ENCODE measurements at regions not wholly inside any gene's neighbourhood (a gene's known extent, or its start where the extent isn't known, plus 50 kb on each side); places are given as distances from the start of the nearest gene placed in this dataset.
"Not testable (repeated sequence)": the region's sequence is repeated elsewhere in the genome, so short reads cannot be mapped to it uniquely, and the experiment has no call there.

DNA sequence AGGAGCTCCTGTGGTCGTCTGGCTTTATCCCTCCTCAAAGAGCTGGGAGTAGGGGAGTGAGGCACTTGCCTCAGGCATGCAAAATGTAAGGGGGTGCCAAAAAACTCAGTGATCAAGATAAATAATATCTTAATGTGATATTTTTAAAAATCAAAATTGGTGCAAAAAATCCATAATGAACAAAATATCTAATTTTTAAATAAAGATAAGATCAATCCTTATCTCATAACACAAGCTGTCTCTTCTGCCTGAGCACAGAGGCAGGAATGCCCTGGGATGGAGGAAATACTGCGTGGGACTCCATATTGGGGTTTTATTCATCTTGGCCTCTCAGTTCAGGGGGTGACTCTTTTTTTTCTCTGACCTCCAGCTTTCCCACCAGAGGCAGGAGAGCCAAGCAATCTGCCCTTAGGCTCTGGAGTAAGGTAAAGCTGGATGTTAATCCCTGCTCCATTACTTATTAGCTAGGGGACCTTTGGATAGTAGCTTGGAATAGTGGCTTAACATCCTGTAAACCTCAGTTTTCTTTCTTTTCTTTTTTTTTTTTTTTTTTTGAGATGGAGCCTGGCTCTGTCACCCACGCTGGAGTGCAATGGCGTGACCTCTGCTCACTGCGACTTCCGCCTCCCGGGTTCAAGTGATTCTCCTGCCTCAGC, 77.3 kb upstream of the NFASC start:
- Histone ChIP-seq H3K4me1 (no peaks in the 10 kb centered on the region), H3K27me3 (no peaks in the 10 kb centered on the region), H3K4me3 (no peak overlapping the region), H3K36me3 (no peaks in the 10 kb centered on the region), H3K9me3 (no peaks in the 10 kb centered on the region), H3K27ac (no peak overlapping the region)
- TF ChIP-seq CTCF (IDR thresholded peaks at IDR 0.05) = no peak
- no peak for DNase-seq (ENCODE audit: low spot score)

DNA sequence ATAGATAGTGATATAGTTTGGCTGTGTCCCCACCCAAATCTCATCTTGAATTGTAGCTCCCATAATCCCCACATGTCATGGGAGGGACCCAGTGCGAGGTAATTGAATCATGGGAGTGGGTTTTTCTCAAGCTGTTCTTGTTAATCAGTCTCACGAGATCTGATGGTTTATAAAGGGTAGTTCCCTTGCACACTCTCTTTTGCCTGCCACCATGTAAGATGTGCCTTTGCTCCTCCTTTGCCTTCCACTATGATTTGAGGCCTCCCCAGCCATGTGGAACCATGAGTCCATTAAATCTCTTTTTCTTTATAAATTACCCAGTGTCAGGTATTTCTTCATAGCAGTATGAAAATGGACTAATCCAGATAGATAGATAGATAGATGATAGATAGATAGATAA, 73.8 kb upstream of the NFASC start:
- not testable (repeated sequence) for H3K4me3 ChIP-seq; DNase-seq (ENCODE audit: low spot score); H3K4me1 ChIP-seq; H3K27me3 ChIP-seq; H3K36me3 ChIP-seq; H3K9me3 ChIP-seq; H3K27ac ChIP-seq

GRCh38 chr1:204797401-204797800, 73.3 kb upstream of the NFASC start:
- Histone ChIP-seq H3K4me3 (no peak overlapping the region), H3K4me1 (no peaks in the 10 kb centered on the region), H3K27ac (no peak overlapping the region), H3K36me3 (no peaks in the 10 kb centered on the region), H3K27me3 (no peaks in the 10 kb centered on the region), H3K9me3 (no peaks in the 10 kb centered on the region)
- DNase-seq (ENCODE audit: low spot score) = no peak
- TF ChIP-seq CTCF (IDR thresholded peaks at IDR 0.05) = no peak

- H3K27ac ChIP-seq = no peak overlapping the region
- H3K4me3 ChIP-seq = no peak overlapping the region
- TF ChIP-seq CTCF (IDR thresholded peaks at IDR 0.05) = no peak
- no peaks in the 10 kb centered on the region for H3K27me3 ChIP-seq
- DNase-seq (ENCODE audit: low spot score) = no peak
- no peaks in the 10 kb centered on the region for H3K36me3 ChIP-seq
- H3K9me3 ChIP-seq = no peaks in the 10 kb centered on the region
- H3K4me1 ChIP-seq = no peaks in the 10 kb centered on the region
Observed at GRCh38 chr1:204799630-204800029, 71.0 kb upstream of the NFASC start.

- Histone ChIP-seq H3K9me3 (no peaks in the 10 kb centered on the region), H3K27ac (no peak overlapping the region), H3K4me3 (no peak overlapping the region), H3K4me1 (no peaks in the 10 kb centered on the region), H3K36me3 (no peaks in the 10 kb centered on the region), H3K27me3 (no peaks in the 10 kb centered on the region)
- no peak for TF ChIP-seq CTCF (IDR thresholded peaks at IDR 0.05)
- DNase-seq (ENCODE audit: low spot score) = no peak
Observed at GRCh38 chr1:204801211-204801610, 69.5 kb upstream of the NFASC start.

GRCh38 chr1:204802401-204803175, 68.1 kb upstream of the NFASC start:
- no peak for TF ChIP-seq CTCF (IDR thresholded peaks at IDR 0.05)
- Histone ChIP-seq H3K9me3 (no peaks in the 10 kb centered on the region), H3K36me3 (no peaks in the 10 kb centered on the region), H3K27me3 (no peaks in the 10 kb centered on the region), H3K4me3 (no peak overlapping the region), H3K27ac (no peak overlapping the region), H3K4me1 (peaks cover 0 to 4% of the 10 kb centered on the region in 2 donors)
- DNase-seq (ENCODE audit: low spot score) = no peak

Data from right atrium auricular region (tissue), 2 donors.